ENCODE measurements at regions not wholly inside any gene's neighbourhood (a gene's known extent, or its start where the extent isn't known, plus 50 kb on each side); places are given as distances from the start of the nearest gene placed in this dataset.
"Not testable (repeated sequence)": the region's sequence is repeated elsewhere in the genome, so short reads cannot be mapped to it uniquely, and the experiment has no call there.

- Histone ChIP-seq H2AFZ (ENCODE audit: low read length) (no peak overlapping the region), H3F3A (ENCODE audit: low read depth) (no peaks in the 10 kb centered on the region), H3K4me2 (ENCODE audit: low read depth, low read length, poor library complexity, severe bottlenecking) (no peak overlapping the region)
Measured at GRCh38 chr3:198096015-198096414, 136.0 kb downstream of the LMLN start.

GRCh38 chr3:198097048-198097447, 137.0 kb downstream of the LMLN start:
- no peaks in the 10 kb centered on the region; the same call in 1 of the 2 replicates for H3K9me3 ChIP-seq (ENCODE audit: insufficient read depth, low read depth, low read length)
- no peaks in the 10 kb centered on the region for H3K9me2 ChIP-seq (replicated peaks; ENCODE audit: low read depth, low read length)
- TF ChIP-seq CTCF (conservative IDR thresholded peaks at IDR 0.05; ENCODE audit: low read length) (no peak), EZH2phosphoT487 (IDR thresholded peaks at IDR 0.05; ENCODE audit: borderline replicate concordance) (no peak)
- no peaks in the 10 kb centered on the region for H3F3A ChIP-seq (ENCODE audit: low read depth)
- no peaks in the 10 kb centered on the region for H3K36me3 ChIP-seq (ENCODE audit: insufficient read depth, low read length)
- H3K4me1 ChIP-seq (ENCODE audit: insufficient read depth, low read length, poor library complexity, severe bottlenecking) = peaks cover 10% of the 10 kb centered on the region
- no peaks in the 10 kb centered on the region for H3K79me2 ChIP-seq (ENCODE audit: insufficient read depth, low read length)
- H4K20me1 ChIP-seq (ENCODE audit: insufficient read depth, low read length, poor library complexity, severe bottlenecking) = no peaks in the 10 kb centered on the region
- H2AFZ ChIP-seq (ENCODE audit: low read length) = 0 out of 2 replicates have a peak overlapping the region, but pooled peaks have one; percentile 55
- H3K9ac ChIP-seq (ENCODE audit: low read depth, low read length, poor library complexity, severe bottlenecking) = no peak overlapping the region
- no peak overlapping the region for H3K4me2 ChIP-seq (ENCODE audit: low read depth, low read length, poor library complexity, severe bottlenecking)
- H3K27me3 ChIP-seq (ENCODE audit: insufficient read depth, low read length, poor library complexity, severe bottlenecking) = no peaks in the 10 kb centered on the region
- no peak overlapping the region for H3K4me3 ChIP-seq (ENCODE audit: low read length, poor library complexity, severe bottlenecking)

More at GRCh38 chr3:198096015-198096414, 136.0 kb downstream of the LMLN start:
- Histone ChIP-seq H4K20me1 (ENCODE audit: insufficient read depth, low read length, poor library complexity, severe bottlenecking) (no peaks in the 10 kb centered on the region), H3K9me2 (replicated peaks; ENCODE audit: low read depth, low read length) (no peaks in the 10 kb centered on the region), H3K4me1 (ENCODE audit: insufficient read depth, low read length, poor library complexity, severe bottlenecking) (peaks cover 10% of the 10 kb centered on the region), H3K4me3 (ENCODE audit: low read length, poor library complexity, severe bottlenecking) (no peak overlapping the region), H3K9me3 (ENCODE audit: insufficient read depth, low read depth, low read length) (no peaks in the 10 kb centered on the region; the same call in 1 of the 2 replicates), H3K9ac (ENCODE audit: low read depth, low read length, poor library complexity, severe bottlenecking) (no peak overlapping the region), H3K27me3 (ENCODE audit: insufficient read depth, low read length, poor library complexity, severe bottlenecking) (no peaks in the 10 kb centered on the region), H3K79me2 (ENCODE audit: insufficient read depth, low read length) (no peaks in the 10 kb centered on the region), H3K36me3 (ENCODE audit: insufficient read depth, low read length) (no peaks in the 10 kb centered on the region)
- TF ChIP-seq EZH2phosphoT487 (IDR thresholded peaks at IDR 0.05; ENCODE audit: borderline replicate concordance) (no peak), CTCF (conservative IDR thresholded peaks at IDR 0.05; ENCODE audit: low read length) (no peak)

- not testable (repeated sequence) for H3K9me3 ChIP-seq (ENCODE audit: insufficient read depth, low read depth, low read length); H4K20me1 ChIP-seq (ENCODE audit: insufficient read depth, low read length, poor library complexity, severe bottlenecking); H2AFZ ChIP-seq (ENCODE audit: low read length); H3K9me2 ChIP-seq (replicated peaks; ENCODE audit: low read depth, low read length); H3K79me2 ChIP-seq (ENCODE audit: insufficient read depth, low read length); H3K27me3 ChIP-seq (ENCODE audit: insufficient read depth, low read length, poor library complexity, severe bottlenecking); H3K4me2 ChIP-seq (ENCODE audit: low read depth, low read length, poor library complexity, severe bottlenecking); H3K9ac ChIP-seq (ENCODE audit: low read depth, low read length, poor library complexity, severe bottlenecking); H3K4me3 ChIP-seq (ENCODE audit: low read length, poor library complexity, severe bottlenecking); H3F3A ChIP-seq (ENCODE audit: low read depth); H3K4me1 ChIP-seq (ENCODE audit: insufficient read depth, low read length, poor library complexity, severe bottlenecking); H3K36me3 ChIP-seq (ENCODE audit: insufficient read depth, low read length)
Measured at GRCh38 chr3:198098661-198099081, 138.7 kb downstream of the LMLN start.

GRCh38 chr3:198103070-198103469, 143.1 kb downstream of the LMLN start:
- not testable (repeated sequence) for H3K36me3 ChIP-seq (ENCODE audit: insufficient read depth, low read length); H4K20me1 ChIP-seq (ENCODE audit: insufficient read depth, low read length, poor library complexity, severe bottlenecking); H2AFZ ChIP-seq (ENCODE audit: low read length); H3K4me3 ChIP-seq (ENCODE audit: low read length, poor library complexity, severe bottlenecking); H3F3A ChIP-seq (ENCODE audit: low read depth); H3K79me2 ChIP-seq (ENCODE audit: insufficient read depth, low read length); H3K9me2 ChIP-seq (replicated peaks; ENCODE audit: low read depth, low read length); H3K4me2 ChIP-seq (ENCODE audit: low read depth, low read length, poor library complexity, severe bottlenecking); H3K27me3 ChIP-seq (ENCODE audit: insufficient read depth, low read length, poor library complexity, severe bottlenecking); H3K9ac ChIP-seq (ENCODE audit: low read depth, low read length, poor library complexity, severe bottlenecking); H3K9me3 ChIP-seq (ENCODE audit: insufficient read depth, low read depth, low read length)
- H3K4me1 ChIP-seq (ENCODE audit: insufficient read depth, low read length, poor library complexity, severe bottlenecking) = peaks cover 26% of the 10 kb centered on the region
